Liver (tissue), 8 donors: ENCODE measurements at regions not wholly inside any gene's neighbourhood (a gene's known extent, or its start where the extent isn't known, plus 50 kb on each side); places are given as distances from the start of the nearest gene placed in this dataset.

Source experiments
- DNase-seq: peaks from one replicate; pipeline ENCODE4 v3.0.0-alpha.2; 2017; ENCODE audit warnings: low spot score
- H3K27ac ChIP-seq, 2 donors: one replicate each; pipeline ENCODE4 v1.7.0; 2013; ENCODE audit warnings: inconsistent platforms in 2 of 2, low read length in 2 of 2, control low read depth in 1 of 2, low read depth in 1 of 2, mild to moderate bottlenecking in 1 of 2
- H3K27me3 ChIP-seq, 4 donors: one replicate each; pipeline versions ENCODE4 v1.6.1 to v1.7.0; 2013; ENCODE audit warnings: low read length in 3 of 4, inconsistent platforms in 1 of 4, mild to moderate bottlenecking in 1 of 4, moderate library complexity in 1 of 4; ENCODE audit not compliant: control insufficient read depth in 4 of 4, insufficient read depth in 4 of 4
- H3K36me3 ChIP-seq, 4 donors: one replicate each; pipeline versions ENCODE4 v1.6.1 to v1.7.0; 2013; ENCODE audit warnings: low read length in 3 of 4, mild to moderate bottlenecking in 3 of 4, low read depth in 1 of 4, moderate library complexity in 1 of 4; ENCODE audit not compliant: control insufficient read depth in 4 of 4, insufficient read depth in 3 of 4
- H3K4me1 ChIP-seq, 4 donors: one replicate each; pipeline versions ENCODE4 v1.6.1 to v1.7.0; 2013; ENCODE audit warnings: low read length in 3 of 4, mild to moderate bottlenecking in 3 of 4, moderate library complexity in 1 of 4; ENCODE audit not compliant: control insufficient read depth in 4 of 4, insufficient read depth in 4 of 4
- H3K4me3 ChIP-seq, 3 donors: one replicate each; pipeline versions ENCODE4 v1.6.1 to v1.7.0; 2013; ENCODE audit warnings: low read length in 3 of 3, control low read depth in 1 of 3, low read depth in 1 of 3, mild to moderate bottlenecking in 1 of 3
- H3K9ac ChIP-seq, 2 donors: one replicate each; pipeline ENCODE4 v1.7.0; 2013; ENCODE audit warnings: low read length in 2 of 2, mild to moderate bottlenecking in 2 of 2, moderate library complexity in 2 of 2, control low read depth in 1 of 2, low read depth in 1 of 2
- H3K9me3 ChIP-seq, 4 donors: one replicate each; pipeline versions ENCODE4 v1.6.1 to v1.7.0; 2013; ENCODE audit warnings: low read length in 3 of 4; ENCODE audit not compliant: control insufficient read depth in 4 of 4
- EGR1 ChIP-seq, 2 donors: IDR thresholded peaks; 2 replicates each; pipeline ENCODE4 v1.6.1; 2016 to 2018; ENCODE audit warnings: antibody characterized with exemption in 2 of 2, low read depth in 2 of 2
- FOXA1 ChIP-seq: IDR thresholded peaks from 2 replicates; pipeline ENCODE4 v1.6.1; 2016; ENCODE audit warnings: antibody characterized with exemption
- FOXA2 ChIP-seq: IDR thresholded peaks from 2 replicates; pipeline ENCODE4 v1.6.1; 2016; ENCODE audit warnings: antibody characterized with exemption
- GABPA ChIP-seq, 2 donors: IDR thresholded peaks in 1 of 2; conservative IDR thresholded peaks in 1 of 2; 2 replicates each; pipeline ENCODE4 v1.6.1; 2016; ENCODE audit warnings: antibody characterized with exemption in 2 of 2, mild to moderate bottlenecking in 1 of 2, moderate library complexity in 1 of 2
- HNF4A ChIP-seq, 2 donors: conservative IDR thresholded peaks; 2 replicates each; pipeline ENCODE4 v1.6.1; 2016; ENCODE audit warnings: antibody characterized with exemption in 2 of 2, mild to moderate bottlenecking in 2 of 2
- HNF4G ChIP-seq: IDR thresholded peaks from 2 replicates; pipeline ENCODE4 v1.6.1; 2016; ENCODE audit warnings: antibody characterized with exemption
- JUND ChIP-seq, 2 donors: IDR thresholded peaks; 2 replicates each; pipeline ENCODE4 v1.6.1; 2016; ENCODE audit warnings: antibody characterized with exemption in 2 of 2
- NR2F2 ChIP-seq: IDR thresholded peaks from 2 replicates; pipeline ENCODE4 v1.6.1; 2016; ENCODE audit warnings: antibody characterized with exemption
- RAD21 ChIP-seq, 2 donors: IDR thresholded peaks; 2 replicates each; pipeline ENCODE4 v1.6.1; 2016; ENCODE audit warnings: antibody characterized with exemption in 2 of 2, mild to moderate bottlenecking in 2 of 2
- SP1 ChIP-seq: IDR thresholded peaks from 2 replicates; pipeline ENCODE4 v1.6.1; 2018; ENCODE audit warnings: antibody characterized with exemption, mild to moderate bottlenecking
- TAF1 ChIP-seq: conservative IDR thresholded peaks from 2 replicates; pipeline ENCODE4 v1.6.1; 2016; ENCODE audit warnings: antibody characterized with exemption, mild to moderate bottlenecking
- YY1 ChIP-seq: IDR thresholded peaks from 2 replicates; pipeline ENCODE4 v1.6.1; 2016; ENCODE audit warnings: antibody characterized with exemption, mild to moderate bottlenecking
- WGBS: extraction: QIAGEN DNeasy Blood & Tissue Kit; methylation state at CpG from one replicate; pipeline ENCODE4 v1.1.7; 2013; 5-methylcytosine and 5-hydroxymethylcytosine counted together
- TF ChIP-seq, protein P1 (sequence below): fragments of 150-350 bp; IDR thresholded peaks from 2 replicates; pipeline ENCODE4 v1.5.1; 2017; ENCODE audit warnings: improper control_type of control experiment, low read depth, low read length; ENCODE audit not compliant: missing input control
- TF ChIP-seq, protein P2 (sequence below): IDR thresholded peaks from 2 replicates; pipeline ENCODE4 v1.6.1; 2016; ENCODE audit warnings: antibody characterized with exemption
- TF ChIP-seq, protein P3 (sequence below): IDR thresholded peaks from 2 replicates; pipeline ENCODE4 v1.6.1; 2016; ENCODE audit warnings: antibody characterized with exemption
- TF ChIP-seq, protein P4 (sequence below): IDR thresholded peaks from 2 replicates; pipeline ENCODE4 v1.6.1; 2016; ENCODE audit warnings: antibody characterized with exemption, mild to moderate bottlenecking
- donor health status: healthy.
- donor health status: healthy.
- donor health status: healthy.
- donor health status: healthy.
- donor health status: healthy.

DNA sequence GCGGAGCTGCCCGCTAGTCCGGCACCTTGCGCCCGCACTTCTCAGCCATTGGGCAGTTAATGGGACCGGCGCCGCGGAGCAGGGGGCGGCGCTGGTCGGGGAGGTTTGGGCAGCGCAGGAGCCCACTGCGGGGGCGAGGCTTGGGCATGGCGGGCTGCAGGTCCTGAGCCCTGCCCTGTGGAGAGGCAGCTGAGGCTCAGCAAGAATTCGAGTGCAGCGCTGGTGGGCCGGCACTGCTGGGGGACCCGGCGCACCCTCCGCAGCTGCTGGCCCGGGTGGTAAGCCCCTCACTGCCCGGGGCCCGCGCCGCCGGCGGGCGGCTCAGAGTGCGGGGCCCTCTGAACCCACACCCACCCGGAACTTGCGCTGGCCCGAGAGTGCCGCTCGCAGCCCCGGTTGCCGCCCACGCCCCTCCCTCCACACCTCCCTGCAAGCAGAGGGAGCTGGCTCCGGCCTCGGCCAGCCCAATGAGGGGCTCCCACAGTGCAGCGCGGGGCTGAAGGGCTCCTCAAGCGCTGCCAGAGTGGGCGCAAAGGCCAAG, 835.0 kb downstream of the TBL1XR1 start (continued):
- TF ChIP-seq, protein P1, sequence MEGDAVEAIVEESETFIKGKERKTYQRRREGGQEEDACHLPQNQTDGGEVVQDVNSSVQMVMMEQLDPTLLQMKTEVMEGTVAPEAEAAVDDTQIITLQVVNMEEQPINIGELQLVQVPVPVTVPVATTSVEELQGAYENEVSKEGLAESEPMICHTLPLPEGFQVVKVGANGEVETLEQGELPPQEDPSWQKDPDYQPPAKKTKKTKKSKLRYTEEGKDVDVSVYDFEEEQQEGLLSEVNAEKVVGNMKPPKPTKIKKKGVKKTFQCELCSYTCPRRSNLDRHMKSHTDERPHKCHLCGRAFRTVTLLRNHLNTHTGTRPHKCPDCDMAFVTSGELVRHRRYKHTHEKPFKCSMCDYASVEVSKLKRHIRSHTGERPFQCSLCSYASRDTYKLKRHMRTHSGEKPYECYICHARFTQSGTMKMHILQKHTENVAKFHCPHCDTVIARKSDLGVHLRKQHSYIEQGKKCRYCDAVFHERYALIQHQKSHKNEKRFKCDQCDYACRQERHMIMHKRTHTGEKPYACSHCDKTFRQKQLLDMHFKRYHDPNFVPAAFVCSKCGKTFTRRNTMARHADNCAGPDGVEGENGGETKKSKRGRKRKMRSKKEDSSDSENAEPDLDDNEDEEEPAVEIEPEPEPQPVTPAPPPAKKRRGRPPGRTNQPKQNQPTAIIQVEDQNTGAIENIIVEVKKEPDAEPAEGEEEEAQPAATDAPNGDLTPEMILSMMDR = no peak
- TF ChIP-seq YY1 = no peak
- TF ChIP-seq, protein P2, sequence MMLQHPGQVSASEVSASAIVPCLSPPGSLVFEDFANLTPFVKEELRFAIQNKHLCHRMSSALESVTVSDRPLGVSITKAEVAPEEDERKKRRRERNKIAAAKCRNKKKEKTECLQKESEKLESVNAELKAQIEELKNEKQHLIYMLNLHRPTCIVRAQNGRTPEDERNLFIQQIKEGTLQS = no peak
- TF ChIP-seq EGR1 (IDR thresholded peaks at IDR 0.05; ENCODE audit: low read depth in 2 of 2) = no peak
- TF ChIP-seq, protein P3, sequence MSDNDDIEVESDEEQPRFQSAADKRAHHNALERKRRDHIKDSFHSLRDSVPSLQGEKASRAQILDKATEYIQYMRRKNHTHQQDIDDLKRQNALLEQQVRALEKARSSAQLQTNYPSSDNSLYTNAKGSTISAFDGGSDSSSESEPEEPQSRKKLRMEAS = no peak
- TF ChIP-seq HNF4A (conservative IDR thresholded peaks at IDR 0.05) = no peak
- TF ChIP-seq RAD21 (IDR thresholded peaks at IDR 0.05) = no peak
- TF ChIP-seq FOXA2 = no peak
- no peak for TF ChIP-seq JUND (IDR thresholded peaks at IDR 0.05)
- no peak for TF ChIP-seq NR2F2

DNA sequence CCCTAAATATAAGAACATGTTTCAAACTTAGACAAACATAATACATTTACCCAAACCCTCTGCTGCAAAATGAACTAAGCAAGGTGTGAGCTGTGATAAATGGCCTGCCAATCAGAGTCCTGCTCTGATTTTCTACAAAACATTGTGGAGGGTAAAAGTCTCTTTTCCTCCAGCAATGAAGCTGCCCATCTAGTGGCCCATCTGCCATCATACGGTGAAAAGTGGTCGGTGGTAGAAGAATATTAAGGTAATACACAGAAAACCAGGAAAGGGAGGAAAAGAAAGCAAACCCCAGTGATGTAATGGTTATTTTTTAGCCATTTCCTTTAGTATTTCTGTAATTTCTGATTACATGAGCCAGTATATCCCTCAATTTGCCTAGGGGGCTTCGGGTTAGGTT, 838.1 kb downstream of the TBL1XR1 start:
- WGBS = 60% methylated on average over 3 of the region's 3 CpGs
- Histone ChIP-seq H3K4me3 (no peak overlapping the region), H3K9ac (no peak overlapping the region), H3K36me3 (no peaks in the 10 kb centered on the region), H3K27me3 (no peaks in the 10 kb centered on the region), H3K9me3 (no peaks in the 10 kb centered on the region), H3K4me1 (no peaks in the 10 kb centered on the region), H3K27ac (no peak overlapping the region)
- no peak for DNase-seq
- TF ChIP-seq HNF4G (no peak), RAD21 (IDR thresholded peaks at IDR 0.05) (no peak), HNF4A (conservative IDR thresholded peaks at IDR 0.05) (no peak), FOXA2 (no peak), YY1 (no peak), EGR1 (IDR thresholded peaks at IDR 0.05; ENCODE audit: low read depth in 2 of 2) (no peak), FOXA1 (no peak), TAF1 (no peak), JUND (IDR thresholded peaks at IDR 0.05) (no peak)
- TF ChIP-seq, protein P2 = no peak
- TF ChIP-seq, protein P4, sequence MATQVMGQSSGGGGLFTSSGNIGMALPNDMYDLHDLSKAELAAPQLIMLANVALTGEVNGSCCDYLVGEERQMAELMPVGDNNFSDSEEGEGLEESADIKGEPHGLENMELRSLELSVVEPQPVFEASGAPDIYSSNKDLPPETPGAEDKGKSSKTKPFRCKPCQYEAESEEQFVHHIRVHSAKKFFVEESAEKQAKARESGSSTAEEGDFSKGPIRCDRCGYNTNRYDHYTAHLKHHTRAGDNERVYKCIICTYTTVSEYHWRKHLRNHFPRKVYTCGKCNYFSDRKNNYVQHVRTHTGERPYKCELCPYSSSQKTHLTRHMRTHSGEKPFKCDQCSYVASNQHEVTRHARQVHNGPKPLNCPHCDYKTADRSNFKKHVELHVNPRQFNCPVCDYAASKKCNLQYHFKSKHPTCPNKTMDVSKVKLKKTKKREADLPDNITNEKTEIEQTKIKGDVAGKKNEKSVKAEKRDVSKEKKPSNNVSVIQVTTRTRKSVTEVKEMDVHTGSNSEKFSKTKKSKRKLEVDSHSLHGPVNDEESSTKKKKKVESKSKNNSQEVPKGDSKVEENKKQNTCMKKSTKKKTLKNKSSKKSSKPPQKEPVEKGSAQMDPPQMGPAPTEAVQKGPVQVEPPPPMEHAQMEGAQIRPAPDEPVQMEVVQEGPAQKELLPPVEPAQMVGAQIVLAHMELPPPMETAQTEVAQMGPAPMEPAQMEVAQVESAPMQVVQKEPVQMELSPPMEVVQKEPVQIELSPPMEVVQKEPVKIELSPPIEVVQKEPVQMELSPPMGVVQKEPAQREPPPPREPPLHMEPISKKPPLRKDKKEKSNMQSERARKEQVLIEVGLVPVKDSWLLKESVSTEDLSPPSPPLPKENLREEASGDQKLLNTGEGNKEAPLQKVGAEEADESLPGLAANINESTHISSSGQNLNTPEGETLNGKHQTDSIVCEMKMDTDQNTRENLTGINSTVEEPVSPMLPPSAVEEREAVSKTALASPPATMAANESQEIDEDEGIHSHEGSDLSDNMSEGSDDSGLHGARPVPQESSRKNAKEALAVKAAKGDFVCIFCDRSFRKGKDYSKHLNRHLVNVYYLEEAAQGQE = no peak
- TF ChIP-seq, protein P3 = no peak

DNA sequence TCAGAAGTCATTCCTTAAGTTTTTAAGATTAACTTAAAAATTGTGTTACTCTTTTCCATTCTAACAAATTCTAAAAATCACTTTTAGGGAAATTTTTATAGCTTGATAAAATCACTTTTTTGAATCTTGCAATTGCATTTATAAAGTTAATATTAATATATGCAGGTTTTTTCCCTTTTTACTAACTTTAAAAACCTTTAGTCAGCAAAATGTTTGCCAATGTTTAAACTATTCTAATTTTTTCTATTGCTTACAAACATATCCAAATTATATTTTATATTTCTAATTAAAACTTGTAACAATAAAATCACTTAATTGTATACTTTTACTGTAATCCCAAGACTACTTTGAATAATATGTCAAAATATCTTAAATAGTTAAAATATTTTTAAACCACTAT, 839.4 kb downstream of the TBL1XR1 start:
- H3K4me3 ChIP-seq = no peak overlapping the region
- H3K36me3 ChIP-seq = no peaks in the 10 kb centered on the region

More for the DNA sequence above, 839.4 kb downstream of the TBL1XR1 start:
- TF ChIP-seq GABPA (IDR thresholded peaks at IDR 0.05 in 1 of 2, conservative IDR thresholded peaks at IDR 0.05 in 1 of 2) (no peak), FOXA2 (no peak), EGR1 (IDR thresholded peaks at IDR 0.05; ENCODE audit: low read depth in 2 of 2) (no peak), SP1 (no peak)
- Histone ChIP-seq H3K9ac (no peak overlapping the region), H3K9me3 (no peaks in the 10 kb centered on the region), H3K27ac (no peak overlapping the region), H3K27me3 (no peaks in the 10 kb centered on the region), H3K4me1 (no peaks in the 10 kb centered on the region)
- DNase-seq = no peak
